Retinal pigment epithelial cell (primary cell): ENCODE measurements at regions not wholly inside any gene's neighbourhood (a gene's known extent, or its start where the extent isn't known, plus 50 kb on each side); places are given as distances from the start of the nearest gene placed in this dataset.

ENCODE experiments used
- DNase-seq: peaks from one replicate; pipeline ENCODE4 v3.0.0-alpha.2; 2010; ENCODE audit warnings: low read depth
- H3K4me3 ChIP-seq: 2 replicates; pipeline ENCODE4 v1.5.1; 2011; ENCODE audit warnings: mild to moderate bottlenecking, low read length, control low read depth, moderate library complexity
- TF ChIP-seq, protein P1 (sequence below): conservative IDR thresholded peaks from 2 replicates; pipeline ENCODE4 v1.5.1; 2011; ENCODE audit warnings: low read depth, low read length, control low read depth, inconsistent platforms

DNA sequence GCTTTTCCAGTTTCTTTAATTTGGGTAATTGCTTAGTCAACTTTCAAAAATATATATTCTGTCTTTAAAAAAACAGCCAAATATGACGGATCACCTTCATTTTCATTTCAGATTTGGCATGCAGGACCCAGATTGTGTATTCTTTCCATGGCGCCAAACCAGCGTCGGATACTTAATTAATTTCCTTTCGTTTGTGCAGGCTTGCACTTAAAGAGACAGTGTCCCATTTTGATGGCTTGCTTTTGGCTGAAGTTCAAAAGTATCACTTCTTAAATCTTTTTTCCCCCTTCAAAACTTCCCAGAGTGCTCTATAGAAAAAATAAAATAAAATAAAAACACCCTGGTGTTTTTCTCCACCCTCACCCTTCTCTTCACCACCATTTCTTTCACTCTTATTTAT, 394.5 kb upstream of the SOX9 start:
- no peak for DNase-seq
- TF ChIP-seq, protein P1, sequence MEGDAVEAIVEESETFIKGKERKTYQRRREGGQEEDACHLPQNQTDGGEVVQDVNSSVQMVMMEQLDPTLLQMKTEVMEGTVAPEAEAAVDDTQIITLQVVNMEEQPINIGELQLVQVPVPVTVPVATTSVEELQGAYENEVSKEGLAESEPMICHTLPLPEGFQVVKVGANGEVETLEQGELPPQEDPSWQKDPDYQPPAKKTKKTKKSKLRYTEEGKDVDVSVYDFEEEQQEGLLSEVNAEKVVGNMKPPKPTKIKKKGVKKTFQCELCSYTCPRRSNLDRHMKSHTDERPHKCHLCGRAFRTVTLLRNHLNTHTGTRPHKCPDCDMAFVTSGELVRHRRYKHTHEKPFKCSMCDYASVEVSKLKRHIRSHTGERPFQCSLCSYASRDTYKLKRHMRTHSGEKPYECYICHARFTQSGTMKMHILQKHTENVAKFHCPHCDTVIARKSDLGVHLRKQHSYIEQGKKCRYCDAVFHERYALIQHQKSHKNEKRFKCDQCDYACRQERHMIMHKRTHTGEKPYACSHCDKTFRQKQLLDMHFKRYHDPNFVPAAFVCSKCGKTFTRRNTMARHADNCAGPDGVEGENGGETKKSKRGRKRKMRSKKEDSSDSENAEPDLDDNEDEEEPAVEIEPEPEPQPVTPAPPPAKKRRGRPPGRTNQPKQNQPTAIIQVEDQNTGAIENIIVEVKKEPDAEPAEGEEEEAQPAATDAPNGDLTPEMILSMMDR = no peak
- H3K4me3 ChIP-seq = no peak overlapping the region

DNA sequence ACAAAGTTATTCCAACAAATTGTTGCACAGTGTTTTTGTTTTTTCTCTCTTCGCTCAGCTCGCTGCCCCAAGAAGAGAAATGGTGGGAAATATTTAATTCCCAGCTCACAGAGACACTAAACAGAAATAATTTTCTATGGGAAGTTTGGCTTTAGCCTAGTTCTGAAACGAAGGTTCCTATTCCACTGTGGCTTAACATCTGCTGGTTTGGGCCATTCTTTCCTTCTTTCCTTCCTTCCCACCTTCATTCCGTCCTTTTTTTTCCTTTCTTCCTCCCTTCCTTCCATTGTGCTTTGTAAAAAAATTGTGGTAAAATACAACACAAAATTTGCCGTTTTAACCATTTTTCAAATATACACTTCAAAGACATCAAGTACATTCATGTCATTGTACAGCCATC, 393.5 kb upstream of the SOX9 start:
- TF ChIP-seq, protein P1 = no peak
- DNase-seq = no peak
- no peak overlapping the region for H3K4me3 ChIP-seq

DNA sequence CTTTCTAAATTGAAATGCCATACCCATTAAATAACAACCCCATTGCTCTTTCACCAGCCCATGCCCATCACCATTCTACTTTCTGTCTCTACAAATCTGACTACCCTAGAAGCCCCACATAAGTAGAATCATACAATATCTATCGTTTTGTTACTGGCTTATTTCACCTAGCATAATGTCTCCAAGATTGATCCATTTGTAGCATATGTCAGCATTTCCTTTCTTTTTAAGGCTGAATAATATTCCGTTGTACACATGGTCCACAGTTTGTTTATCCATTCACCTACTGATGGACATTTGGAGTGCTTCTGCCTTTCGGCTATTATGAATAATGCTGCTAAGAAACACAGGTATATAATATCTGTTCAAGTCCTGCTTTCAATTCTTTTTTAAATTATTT, 393.1 kb upstream of the SOX9 start:
- DNase-seq = no peak
- TF ChIP-seq, protein P1 = no peak

DNA sequence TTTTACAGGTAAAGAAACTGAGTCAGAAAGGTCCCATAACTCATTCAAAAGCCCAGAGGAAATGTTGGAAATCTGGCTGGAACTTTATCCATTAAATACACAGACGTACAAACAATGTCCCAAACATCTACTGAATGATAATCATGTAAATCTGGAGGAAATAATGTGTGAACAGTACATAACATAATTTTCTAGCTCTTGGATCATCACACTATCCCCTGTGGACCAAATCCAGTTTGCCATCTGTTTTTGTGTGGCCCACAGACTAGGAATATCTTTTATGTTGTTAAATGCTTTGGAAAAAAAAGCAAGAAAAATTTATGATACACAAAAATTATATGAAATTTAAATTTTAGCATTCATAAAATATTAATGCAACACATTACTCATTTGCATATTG, 389.9 kb upstream of the SOX9 start:
- TF ChIP-seq, protein P1 = no peak
- no peak overlapping the region for H3K4me3 ChIP-seq
- no peak for DNase-seq

More for the DNA sequence above, 393.1 kb upstream of the SOX9 start:
- H3K4me3 ChIP-seq = no peak overlapping the region

DNA sequence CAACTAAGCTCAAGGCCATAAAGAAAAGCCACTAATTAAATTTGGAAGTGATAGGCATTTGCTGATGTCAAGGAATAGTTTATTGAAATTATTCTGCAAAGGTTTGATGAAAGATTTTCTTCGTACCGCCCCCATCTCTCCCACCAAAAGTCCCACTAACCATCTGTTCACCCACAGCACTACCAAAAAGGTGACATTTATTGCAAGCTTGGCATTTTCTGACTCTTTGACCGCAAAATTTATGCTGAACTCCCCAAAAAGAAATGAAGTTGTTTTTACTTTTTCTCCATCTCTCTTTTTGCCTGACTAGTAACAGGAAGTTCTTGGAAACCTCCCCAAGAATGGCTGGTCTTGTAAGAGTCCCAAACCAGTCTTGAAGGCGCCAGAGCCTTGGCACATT, 384.9 kb upstream of the SOX9 start:
- no peak for DNase-seq
- TF ChIP-seq, protein P1 = no peak
- H3K4me3 ChIP-seq = no peak overlapping the region

DNA sequence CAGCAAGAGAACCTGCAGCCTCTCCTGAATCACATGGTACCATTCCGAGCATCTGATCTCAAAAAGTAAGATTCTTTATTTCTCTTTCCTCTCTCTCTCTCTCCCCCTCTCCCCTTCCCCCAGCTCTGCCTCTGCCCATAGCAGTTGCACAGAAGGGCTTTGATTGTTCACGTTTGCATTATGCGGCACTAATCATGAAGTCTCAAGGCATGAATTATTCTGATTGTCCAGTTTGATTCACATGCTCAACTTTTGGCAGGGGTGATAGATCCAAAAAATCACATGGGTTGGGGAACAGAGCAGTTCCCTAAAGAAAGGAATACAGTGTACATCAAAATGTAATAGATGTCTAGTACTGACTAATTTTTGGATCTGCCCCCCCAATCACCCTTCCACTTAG, 380.0 kb upstream of the SOX9 start:
- no peak for DNase-seq
- TF ChIP-seq, protein P1 = no peak
- H3K4me3 ChIP-seq = no peak overlapping the region

DNA sequence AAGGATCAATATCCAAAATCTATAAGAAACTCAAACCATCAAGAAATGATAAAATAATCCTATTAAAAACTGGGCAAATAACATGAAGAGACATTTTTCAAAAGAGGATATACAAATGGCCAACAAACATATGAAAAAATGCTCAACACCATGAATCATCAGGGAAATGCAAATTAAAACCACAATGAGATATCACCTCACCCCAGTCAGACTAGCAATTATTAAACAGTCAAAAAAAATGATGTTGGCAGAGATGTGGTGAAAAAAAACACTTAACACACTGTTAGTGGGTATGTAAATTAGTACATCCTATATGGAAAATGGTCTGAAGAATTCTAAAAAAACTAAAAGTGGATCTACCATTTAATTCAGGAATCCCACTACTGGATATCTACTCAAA, 379.0 kb upstream of the SOX9 start:
- DNase-seq = no peak
- TF ChIP-seq, protein P1 = no peak
- no peak overlapping the region for H3K4me3 ChIP-seq
